Osteocyte (in vitro differentiated cells): ENCODE measurements at regions not wholly inside any gene's neighbourhood (a gene's known extent, or its start where the extent isn't known, plus 50 kb on each side); places are given as distances from the start of the nearest gene placed in this dataset.

Source experiments
- DNase-seq: peaks from one replicate; pipeline ENCODE4 v3.0.0; 2021; ENCODE audit warnings: mixed read lengths; ENCODE audit not compliant: unreplicated experiment; ENCODE audit errors: extremely low spot score
- H3K27ac Mint-ChIP-seq: one replicate; pipeline ENCODE4 v1.8.0; 2021; ENCODE audit warnings: mild to moderate bottlenecking, mixed read lengths; ENCODE audit not compliant: unreplicated experiment
- H3K27me3 Mint-ChIP-seq: one replicate; pipeline ENCODE4 v1.8.0; 2021; ENCODE audit warnings: mixed read lengths; ENCODE audit not compliant: unreplicated experiment
- H3K36me3 Mint-ChIP-seq: one replicate; pipeline ENCODE4 v1.8.0; 2021; ENCODE audit warnings: mixed read lengths; ENCODE audit not compliant: unreplicated experiment
- H3K4me1 Mint-ChIP-seq: one replicate; pipeline ENCODE4 v1.8.0; 2021; ENCODE audit warnings: mixed read lengths; ENCODE audit not compliant: unreplicated experiment
- H3K4me3 Mint-ChIP-seq: one replicate; pipeline ENCODE4 v1.8.0; 2021; ENCODE audit warnings: mild to moderate bottlenecking, moderate library complexity, mixed read lengths; ENCODE audit not compliant: unreplicated experiment
- H3K9me3 Mint-ChIP-seq: one replicate; pipeline ENCODE4 v1.8.0; 2021; ENCODE audit warnings: mixed read lengths; ENCODE audit not compliant: unreplicated experiment
- TF ChIP-seq, protein P1 (sequence below): fragments of 200-600 bp; sonication (generic); IDR thresholded peaks from 2 replicates; pipeline ENCODE4 v1.5.0; 2021; ENCODE audit warnings: antibody characterized with exemption, mild to moderate bottlenecking, moderate library complexity

DNA sequence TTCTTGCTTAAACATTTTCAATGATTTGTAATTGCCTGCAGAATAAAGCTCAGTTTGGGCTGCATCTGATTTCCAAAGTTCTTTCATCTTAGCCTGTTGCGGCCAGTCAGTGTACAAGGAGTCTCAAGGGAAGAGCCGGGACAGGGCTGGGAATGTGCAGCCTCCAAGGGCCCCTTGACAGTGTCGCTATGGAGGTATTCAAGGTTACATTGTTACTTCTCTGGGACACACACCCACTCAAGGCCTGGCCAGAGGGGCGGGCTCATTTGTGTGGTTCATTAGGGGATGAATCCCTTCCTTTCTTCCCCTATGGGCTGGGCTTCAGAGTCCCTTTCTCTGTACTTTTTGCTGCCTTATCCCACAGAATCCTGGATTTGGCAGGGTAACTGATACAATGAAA is 107.6 kb upstream of the CSF3R start:
- TF ChIP-seq, protein P1, sequence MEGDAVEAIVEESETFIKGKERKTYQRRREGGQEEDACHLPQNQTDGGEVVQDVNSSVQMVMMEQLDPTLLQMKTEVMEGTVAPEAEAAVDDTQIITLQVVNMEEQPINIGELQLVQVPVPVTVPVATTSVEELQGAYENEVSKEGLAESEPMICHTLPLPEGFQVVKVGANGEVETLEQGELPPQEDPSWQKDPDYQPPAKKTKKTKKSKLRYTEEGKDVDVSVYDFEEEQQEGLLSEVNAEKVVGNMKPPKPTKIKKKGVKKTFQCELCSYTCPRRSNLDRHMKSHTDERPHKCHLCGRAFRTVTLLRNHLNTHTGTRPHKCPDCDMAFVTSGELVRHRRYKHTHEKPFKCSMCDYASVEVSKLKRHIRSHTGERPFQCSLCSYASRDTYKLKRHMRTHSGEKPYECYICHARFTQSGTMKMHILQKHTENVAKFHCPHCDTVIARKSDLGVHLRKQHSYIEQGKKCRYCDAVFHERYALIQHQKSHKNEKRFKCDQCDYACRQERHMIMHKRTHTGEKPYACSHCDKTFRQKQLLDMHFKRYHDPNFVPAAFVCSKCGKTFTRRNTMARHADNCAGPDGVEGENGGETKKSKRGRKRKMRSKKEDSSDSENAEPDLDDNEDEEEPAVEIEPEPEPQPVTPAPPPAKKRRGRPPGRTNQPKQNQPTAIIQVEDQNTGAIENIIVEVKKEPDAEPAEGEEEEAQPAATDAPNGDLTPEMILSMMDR, result no peak
- Mint-ChIP-seq H3K27me3 (peaks cover 14% of the 10 kb centered on the region), H3K9me3 (no peaks in the 10 kb centered on the region)

DNA sequence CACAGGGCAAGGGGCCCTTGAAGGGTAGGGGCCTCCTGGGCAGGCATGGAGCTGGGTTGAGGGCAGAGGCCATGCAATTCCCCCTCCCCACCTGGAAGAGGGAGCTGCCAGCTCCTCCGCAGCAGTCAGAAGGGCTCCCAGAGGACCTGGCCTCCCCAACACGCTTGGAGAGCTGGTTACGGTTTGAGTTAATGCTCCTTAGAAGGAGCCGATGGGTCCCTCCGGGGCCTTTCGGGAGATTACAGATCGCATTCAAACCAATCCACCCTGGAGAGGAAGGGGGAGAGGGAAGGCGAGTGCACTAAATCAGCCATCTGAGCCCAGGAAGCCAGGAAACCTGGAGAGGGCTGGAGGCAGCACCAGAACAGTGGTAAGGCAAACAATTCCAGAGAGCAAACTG is 106.3 kb upstream of the CSF3R start:
- no peaks in the 10 kb centered on the region for H3K36me3 Mint-ChIP-seq
- no peaks in the 10 kb centered on the region for H3K4me1 Mint-ChIP-seq
- no peak overlapping the region for H3K27ac Mint-ChIP-seq
- TF ChIP-seq, protein P1, result no peak
- no peak for DNase-seq
- H3K27me3 Mint-ChIP-seq, result peaks cover 17% of the 10 kb centered on the region
- H3K4me3 Mint-ChIP-seq, result no peak overlapping the region
- no peaks in the 10 kb centered on the region for H3K9me3 Mint-ChIP-seq

More for the DNA sequence above, 107.6 kb upstream of the CSF3R start:
- H3K4me1 Mint-ChIP-seq, result no peaks in the 10 kb centered on the region
- DNase-seq, result no peak
- no peak overlapping the region for H3K27ac Mint-ChIP-seq
- H3K36me3 Mint-ChIP-seq, result no peaks in the 10 kb centered on the region
- no peak overlapping the region for H3K4me3 Mint-ChIP-seq

DNA sequence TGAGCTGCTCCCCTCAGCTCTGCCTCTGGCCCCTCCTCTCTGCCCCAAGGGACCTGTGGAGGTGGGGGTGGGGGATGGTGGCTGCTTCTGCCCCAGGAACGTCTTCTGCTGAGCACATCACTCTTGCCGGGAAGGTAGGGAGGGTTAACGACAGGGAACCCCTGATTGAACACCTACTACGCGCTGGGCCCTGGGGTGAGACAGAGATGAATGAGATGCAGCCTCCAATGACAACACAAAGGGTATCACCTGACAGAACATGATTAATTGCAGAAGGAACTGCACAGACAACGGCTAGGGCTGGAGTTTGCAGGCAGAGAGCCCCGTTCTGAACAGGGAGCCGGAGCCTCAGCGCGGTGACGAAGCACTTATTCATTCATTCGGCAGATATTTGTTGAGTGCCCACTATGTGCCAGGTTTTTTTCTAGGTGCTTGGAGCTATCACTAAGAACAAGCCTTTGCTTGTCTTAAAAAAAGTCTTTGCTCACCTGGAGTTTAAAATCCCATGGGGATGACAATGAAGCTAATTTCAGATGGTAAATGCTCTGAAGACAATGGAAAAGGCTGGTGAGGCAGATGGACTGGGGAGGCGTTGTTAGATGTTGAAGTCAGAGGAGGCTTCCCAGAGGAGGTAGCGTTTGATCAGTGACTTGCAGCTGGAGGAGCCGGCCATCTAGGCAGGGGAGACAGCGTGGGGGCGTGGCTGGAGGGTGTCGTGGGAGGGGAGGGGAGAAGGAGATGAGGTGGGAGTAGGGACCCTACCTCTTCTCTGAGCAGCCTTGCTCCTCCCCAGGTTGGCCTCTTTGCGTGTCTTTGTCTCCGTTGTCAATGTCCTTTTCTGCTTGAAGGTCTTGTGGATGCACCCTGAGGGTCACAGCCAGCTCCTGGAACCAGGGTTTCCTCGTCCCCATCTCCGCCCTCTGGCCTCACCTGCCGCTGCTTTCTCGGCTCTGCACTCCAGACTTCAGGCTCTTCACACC is 103.1 kb upstream of the CSF3R start:
- Mint-ChIP-seq H3K27me3 (peaks cover 31% of the 10 kb centered on the region), H3K9me3 (no peaks in the 10 kb centered on the region)

DNA sequence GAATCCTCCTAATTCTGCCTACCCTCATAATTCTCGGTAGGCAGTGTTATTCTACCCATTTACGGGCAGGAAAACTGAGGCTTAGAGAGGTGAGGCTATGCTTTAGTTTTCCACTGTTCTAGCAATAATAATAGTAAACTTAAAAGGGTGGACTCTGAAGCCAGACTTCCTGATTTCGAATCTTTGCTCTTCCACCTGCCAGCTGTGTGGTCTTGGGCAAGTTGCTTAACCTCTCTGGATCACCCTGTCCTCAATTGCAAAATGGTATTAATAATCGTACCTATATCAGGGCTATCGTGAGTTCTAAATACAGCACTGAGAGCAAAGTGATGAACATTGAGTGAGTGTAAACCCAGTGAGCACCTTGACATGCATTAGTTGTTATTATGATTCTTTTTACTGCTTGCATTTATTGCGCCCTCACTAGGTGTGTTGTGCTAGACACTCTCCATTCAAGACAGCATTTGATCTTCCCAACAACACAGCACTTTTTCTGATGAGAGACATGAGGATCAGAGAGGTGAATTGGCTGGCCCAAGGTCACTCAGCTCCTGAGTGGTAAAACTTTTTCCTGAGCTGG is 102.3 kb upstream of the CSF3R start:
- H3K4me1 Mint-ChIP-seq, result no peaks in the 10 kb centered on the region

More for the DNA sequence above, 103.1 kb upstream of the CSF3R start:
- Mint-ChIP-seq H3K27ac (no peak overlapping the region), H3K4me3 (no peak overlapping the region), H3K36me3 (no peaks in the 10 kb centered on the region), H3K4me1 (no peaks in the 10 kb centered on the region)
- TF ChIP-seq, protein P1, result no peak
- no peak for DNase-seq

More for the DNA sequence above, 102.3 kb upstream of the CSF3R start:
- no peak overlapping the region for H3K4me3 Mint-ChIP-seq
- H3K36me3 Mint-ChIP-seq, result no peaks in the 10 kb centered on the region
- H3K27ac Mint-ChIP-seq, result no peak overlapping the region
- no peak for DNase-seq
- no peaks in the 10 kb centered on the region for H3K9me3 Mint-ChIP-seq
- H3K27me3 Mint-ChIP-seq, result peaks cover 26% of the 10 kb centered on the region
- TF ChIP-seq, protein P1, result no peak
